ELF-1 (cell line): ENCODE measurements at regions not wholly inside any gene's neighbourhood (a gene's known extent, or its start where the extent isn't known, plus 50 kb on each side); places are given as distances from the start of the nearest gene placed in this dataset.

Experiments
- DNase-seq: peaks from one replicate; pipeline ENCODE4 v3.0.0-alpha.2; 2016; ENCODE audit warnings: low read depth, low spot score

- no peak for DNase-seq
These were observed 258.3 kb upstream of the CAMK1G start for GRCh38 chr1:209324901-209325871.

GRCh38 chr1:209326076-209326475, 257.4 kb upstream of the CAMK1G start:
- DNase-seq, result no peak

- no peak for DNase-seq
These were observed 256.7 kb upstream of the CAMK1G start for GRCh38 chr1:209326831-209327230.

- no peak for DNase-seq
These were observed 255.3 kb upstream of the CAMK1G start for GRCh38 chr1:209328196-209328595.

- peak; percentile 69 for DNase-seq
These were observed 248.3 kb upstream of the CAMK1G start for GRCh38 chr1:209335178-209335577.

GRCh38 chr1:209341146-209341545, 242.4 kb upstream of the CAMK1G start:
- no peak for DNase-seq

- no peak for DNase-seq
These were observed 241.7 kb upstream of the CAMK1G start for GRCh38 chr1:209341673-209342420.

GRCh38 chr1:209342441-209343175, 240.9 kb upstream of the CAMK1G start:
- no peak for DNase-seq

GRCh38 chr1:209343511-209343910, 240.0 kb upstream of the CAMK1G start:
- no peak for DNase-seq

GRCh38 chr1:209344156-209344555, 239.4 kb upstream of the CAMK1G start:
- DNase-seq, result no peak

- peak; percentile 72 for DNase-seq
These were observed 233.9 kb upstream of the CAMK1G start for GRCh38 chr1:209349363-209350308.

GRCh38 chr1:209353053-209353452, 230.5 kb upstream of the CAMK1G start:
- no peak for DNase-seq

- peak; percentile 96 for DNase-seq
These were observed 229.2 kb upstream of the CAMK1G start for GRCh38 chr1:209354111-209354839.

GRCh38 chr1:209354840-209355165, 228.7 kb upstream of the CAMK1G start:
- no peak for DNase-seq

GRCh38 chr1:209355415-209355814, 228.1 kb upstream of the CAMK1G start:
- DNase-seq, result peak; percentile 54

- DNase-seq, result peak; percentile 77
These were observed 226.5 kb upstream of the CAMK1G start for GRCh38 chr1:209356976-209357377.

GRCh38 chr1:209363112-209363511, 220.4 kb upstream of the CAMK1G start:
- peak; percentile 53 for DNase-seq

- DNase-seq, result no peak
These were observed 218.8 kb upstream of the CAMK1G start for GRCh38 chr1:209364716-209365115.

GRCh38 chr1:209367061-209367772, 216.3 kb upstream of the CAMK1G start:
- no peak for DNase-seq
